Fibroblast of lung (primary cell): ENCODE measurements at regions not wholly inside any gene's neighbourhood (a gene's known extent, or its start where the extent isn't known, plus 50 kb on each side); places are given as distances from the start of the nearest gene placed in this dataset.

Experiments used
- EZH2 ChIP-seq: IDR thresholded peaks from 2 replicates; pipeline ENCODE4 v1.5.1; 2012; ENCODE audit warnings: low read length, control low read depth, mild to moderate bottlenecking; ENCODE audit errors: missing control alignments
- TF ChIP-seq, protein P1 (sequence below), 2 donors: IDR thresholded peaks in 1 of 2; conservative IDR thresholded peaks in 1 of 2; 1 replicate in 1 of 2; 2 replicates in 1 of 2; pipeline ENCODE4 v1.5.1; 2011 to 2012; ENCODE audit warnings: low read length in 2 of 2, control low read depth in 1 of 2, inconsistent platforms in 1 of 2, low read depth in 1 of 2, mild to moderate bottlenecking in 1 of 2

DNA sequence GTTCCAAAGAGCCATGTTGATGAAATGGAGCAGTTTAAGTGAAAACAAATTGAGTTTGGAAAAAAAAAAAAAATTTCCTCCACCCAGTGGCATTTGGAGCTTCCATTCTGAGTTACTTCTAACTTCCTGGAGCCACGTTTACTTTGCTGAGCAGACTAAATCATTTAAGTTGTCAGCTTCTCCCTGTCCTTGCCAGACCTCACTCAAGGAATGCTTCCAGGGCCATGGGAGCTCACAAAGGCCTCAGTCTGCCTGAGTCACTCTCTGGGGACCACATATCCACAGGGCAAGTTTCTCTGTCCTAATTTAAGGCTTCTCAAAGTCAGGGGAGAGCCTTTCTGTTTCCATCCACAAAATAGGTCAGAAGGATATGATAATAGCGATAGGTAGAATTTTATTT lies 210.3 kb upstream of the TNC start:
- TF ChIP-seq, protein P1, sequence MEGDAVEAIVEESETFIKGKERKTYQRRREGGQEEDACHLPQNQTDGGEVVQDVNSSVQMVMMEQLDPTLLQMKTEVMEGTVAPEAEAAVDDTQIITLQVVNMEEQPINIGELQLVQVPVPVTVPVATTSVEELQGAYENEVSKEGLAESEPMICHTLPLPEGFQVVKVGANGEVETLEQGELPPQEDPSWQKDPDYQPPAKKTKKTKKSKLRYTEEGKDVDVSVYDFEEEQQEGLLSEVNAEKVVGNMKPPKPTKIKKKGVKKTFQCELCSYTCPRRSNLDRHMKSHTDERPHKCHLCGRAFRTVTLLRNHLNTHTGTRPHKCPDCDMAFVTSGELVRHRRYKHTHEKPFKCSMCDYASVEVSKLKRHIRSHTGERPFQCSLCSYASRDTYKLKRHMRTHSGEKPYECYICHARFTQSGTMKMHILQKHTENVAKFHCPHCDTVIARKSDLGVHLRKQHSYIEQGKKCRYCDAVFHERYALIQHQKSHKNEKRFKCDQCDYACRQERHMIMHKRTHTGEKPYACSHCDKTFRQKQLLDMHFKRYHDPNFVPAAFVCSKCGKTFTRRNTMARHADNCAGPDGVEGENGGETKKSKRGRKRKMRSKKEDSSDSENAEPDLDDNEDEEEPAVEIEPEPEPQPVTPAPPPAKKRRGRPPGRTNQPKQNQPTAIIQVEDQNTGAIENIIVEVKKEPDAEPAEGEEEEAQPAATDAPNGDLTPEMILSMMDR (conservative IDR thresholded peaks at IDR 0.05 in 1 of 2, IDR thresholded peaks at IDR 0.05 in 1 of 2; ENCODE audit: low read depth in 1 of 2, low read length in 2 of 2), result no peak
- TF ChIP-seq EZH2, result no peak
